ENCODE measurements at regions not wholly inside any gene's neighbourhood (a gene's known extent, or its start where the extent isn't known, plus 50 kb on each side); places are given as distances from the start of the nearest gene placed in this dataset.

- H4K20me1 ChIP-seq (ENCODE audit: control insufficient read depth, insufficient read depth, insufficient read length), result no peaks in the 10 kb centered on the region
- WGBS (ENCODE audit: extremely low coverage, insufficient read length, low lambda C conversion rate), result no CpG with 5 or more reads among the region's 3 CpGs
Measured at GRCh38 chr4:155542415-155542814, 124.2 kb upstream of the GUCY1A1 start.

More at GRCh38 chr4:155542415-155542814, 124.2 kb upstream of the GUCY1A1 start:
- no peak overlapping the region for H3K4me3 Mint-ChIP-seq
- Histone ChIP-seq H2BK20ac (ENCODE audit: low read depth, low read length, poor library complexity, severe bottlenecking) (no peak overlapping the region), H3K27me3 (ENCODE audit: insufficient read depth, low read length) (no peaks in the 10 kb centered on the region), H3K23me2 (ENCODE audit: insufficient read length, low read depth, low read length, poor library complexity, severe bottlenecking) (no peaks in the 10 kb centered on the region), H4K5ac (ENCODE audit: insufficient read length, low read depth, low read length) (no peak overlapping the region), H3K56ac (ENCODE audit: insufficient read length, low read depth, low read length) (no peak overlapping the region), H3K14ac (ENCODE audit: insufficient read depth, low read length) (no peak overlapping the region), H4K91ac (ENCODE audit: insufficient read length, low read depth, low read length) (no peak overlapping the region), H3K23ac (ENCODE audit: insufficient read length, low read depth, low read length) (no peak overlapping the region), H3K4me2 (ENCODE audit: insufficient read depth, insufficient read length, low read length) (no peak overlapping the region), H3K27ac (ENCODE audit: insufficient read length, low read depth, low read length) (no peak overlapping the region), H2BK5ac (ENCODE audit: insufficient read length, low read length) (no peak overlapping the region), H2AK5ac (ENCODE audit: insufficient read length, low read length) (no peak overlapping the region), H3K9me3 (ENCODE audit: control insufficient read depth, low read depth, low read length) (no peaks in the 10 kb centered on the region), H3K79me2 (ENCODE audit: insufficient read depth, low read length) (no peaks in the 10 kb centered on the region), H3K4ac (ENCODE audit: low read depth, low read length) (no peak overlapping the region), H2AFZ (ENCODE audit: low read length) (no peak overlapping the region), H3K9ac (ENCODE audit: extremely low read depth, insufficient read length, low read length) (no peak overlapping the region), H3K18ac (ENCODE audit: insufficient read length, low read depth, low read length) (no peak overlapping the region), H4K8ac (replicated peaks; ENCODE audit: insufficient read length, low read depth, low read length) (no peak overlapping the region), H3K4me1 (ENCODE audit: insufficient read depth, low read length) (no peaks in the 10 kb centered on the region), H2BK15ac (ENCODE audit: low read depth, low read length) (no peak overlapping the region), H3T11ph (ENCODE audit: low read length) (no peak overlapping the region), H3K79me1 (ENCODE audit: insufficient read depth, low read depth, low read length, poor library complexity, severe bottlenecking) (no peaks in the 10 kb centered on the region), H2BK12ac (ENCODE audit: insufficient read length, low read depth, low read length) (no peak overlapping the region), H2BK120ac (ENCODE audit: low read depth, low read length, poor library complexity, severe bottlenecking) (no peak overlapping the region)
- TF ChIP-seq CTCF (conservative IDR thresholded peaks at IDR 0.05), result no peak
- no peaks in the 10 kb centered on the region; a peak in 1 of 7 replicates for H3K36me3 Mint-ChIP-seq (ENCODE audit: insufficient read depth in 1 of 3, low read depth in 3 of 3)
- no peaks in the 10 kb centered on the region for H3K27me3 Mint-ChIP-seq (ENCODE audit: low read depth)
- DNase-seq, result no peak
- H3K9me3 Mint-ChIP-seq, result peaks cover 0 to 4% of the 10 kb centered on the region in 2 experiments; a peak in 1 of 5 replicates
- no peaks in the 10 kb centered on the region for H3K4me1 Mint-ChIP-seq
- no peak overlapping the region for H3K27ac Mint-ChIP-seq

Measured in H9 (cell line).